ENCODE measurements at regions not wholly inside any gene's neighbourhood (a gene's known extent, or its start where the extent isn't known, plus 50 kb on each side); places are given as distances from the start of the nearest gene placed in this dataset.

DNA sequence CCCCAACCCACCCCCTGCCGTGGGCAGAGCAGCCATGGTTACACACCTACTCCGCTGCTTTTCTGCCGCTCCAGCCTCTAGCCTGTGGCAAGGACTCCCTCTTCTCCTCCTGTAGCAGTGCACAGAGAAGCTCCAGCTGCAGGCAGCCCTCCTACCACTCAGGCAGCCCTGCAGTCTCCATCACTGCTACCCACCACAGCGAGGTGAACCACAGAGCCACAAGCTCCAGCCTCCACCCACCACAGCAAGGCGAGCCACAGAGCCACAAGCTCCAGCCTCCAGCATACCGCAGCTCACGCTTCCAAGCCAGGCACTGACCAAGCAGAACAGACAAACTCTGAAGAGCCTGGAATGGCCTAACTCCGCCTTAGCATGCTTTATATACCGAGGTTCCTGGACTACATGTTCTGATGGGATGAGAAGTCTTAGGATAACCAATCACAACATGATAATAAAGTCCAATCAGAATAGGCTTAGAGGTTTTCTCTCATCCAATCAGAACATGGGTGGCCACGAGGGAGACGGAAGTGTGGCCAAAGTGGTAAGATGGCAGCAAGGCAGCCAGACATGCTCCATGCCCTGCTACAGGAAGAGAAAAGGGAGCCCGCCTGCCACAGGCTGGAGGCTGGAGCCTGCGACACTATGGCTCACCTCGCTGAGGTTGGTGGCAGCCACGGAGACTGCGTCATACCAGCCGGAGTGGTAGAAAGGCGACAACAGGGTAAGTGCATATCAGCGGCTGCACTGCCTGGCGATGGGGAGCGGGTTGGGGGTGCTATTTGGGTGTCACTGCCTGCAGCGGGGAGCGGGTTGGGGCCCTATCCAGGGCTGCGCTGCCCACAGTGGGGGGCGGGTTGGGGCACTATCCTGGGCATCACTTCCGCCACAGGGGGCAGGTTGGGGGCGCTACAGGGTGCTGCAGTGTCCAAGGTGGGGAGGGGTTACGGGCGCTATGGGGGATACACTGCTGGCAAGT is 75.8 kb upstream of the PCAT7 start:
- TF ChIP-seq, protein P1, sequence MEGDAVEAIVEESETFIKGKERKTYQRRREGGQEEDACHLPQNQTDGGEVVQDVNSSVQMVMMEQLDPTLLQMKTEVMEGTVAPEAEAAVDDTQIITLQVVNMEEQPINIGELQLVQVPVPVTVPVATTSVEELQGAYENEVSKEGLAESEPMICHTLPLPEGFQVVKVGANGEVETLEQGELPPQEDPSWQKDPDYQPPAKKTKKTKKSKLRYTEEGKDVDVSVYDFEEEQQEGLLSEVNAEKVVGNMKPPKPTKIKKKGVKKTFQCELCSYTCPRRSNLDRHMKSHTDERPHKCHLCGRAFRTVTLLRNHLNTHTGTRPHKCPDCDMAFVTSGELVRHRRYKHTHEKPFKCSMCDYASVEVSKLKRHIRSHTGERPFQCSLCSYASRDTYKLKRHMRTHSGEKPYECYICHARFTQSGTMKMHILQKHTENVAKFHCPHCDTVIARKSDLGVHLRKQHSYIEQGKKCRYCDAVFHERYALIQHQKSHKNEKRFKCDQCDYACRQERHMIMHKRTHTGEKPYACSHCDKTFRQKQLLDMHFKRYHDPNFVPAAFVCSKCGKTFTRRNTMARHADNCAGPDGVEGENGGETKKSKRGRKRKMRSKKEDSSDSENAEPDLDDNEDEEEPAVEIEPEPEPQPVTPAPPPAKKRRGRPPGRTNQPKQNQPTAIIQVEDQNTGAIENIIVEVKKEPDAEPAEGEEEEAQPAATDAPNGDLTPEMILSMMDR (conservative IDR thresholded peaks at IDR 0.05 in 1 of 2, IDR thresholded peaks at IDR 0.05 in 1 of 2; ENCODE audit: low read depth in 1 of 2, low read length in 2 of 2) = no peak
- no peak for TF ChIP-seq EZH2 (IDR thresholded peaks at IDR 0.05; ENCODE audit: low read length, missing control alignments)

All from fibroblast of lung (primary cell).